Natural killer cell (primary cell): ENCODE measurements at regions not wholly inside any gene's neighbourhood (a gene's known extent, or its start where the extent isn't known, plus 50 kb on each side); places are given as distances from the start of the nearest gene placed in this dataset.
"Not testable (repeated sequence)": the region's sequence is repeated elsewhere in the genome, so short reads cannot be mapped to it uniquely, and the experiment has no call there.

Experiments used
- ATAC-seq, 3 donors: fragments of 150-1000 bp in 2 of 3; fragments of 200-7000 bp in 1 of 3; cut with Tn5 transposase; 1 replicate in 1 of 3; 2 replicates in 2 of 3; pipeline ENCODE4 v1.10.0; 2021; ENCODE audit warnings: mild to moderate bottlenecking in 2 of 3, moderate library complexity in 2 of 3
- DNase-seq, 2 donors: peaks; one replicate each; pipeline versions ENCODE4 v3.0.0 to v3.0.0-alpha.2; 2013 to 2021; ENCODE audit warnings: mixed read lengths in 1 of 2
- H3K27ac ChIP-seq: one replicate; pipeline ENCODE4 v1.5.1; 2013; ENCODE audit warnings: mild to moderate bottlenecking, low read length
- H3K27me3 ChIP-seq: one replicate; pipeline ENCODE4 v1.6.1; 2013; ENCODE audit warnings: low read length; ENCODE audit not compliant: control insufficient read depth, insufficient read depth
- H3K36me3 ChIP-seq: one replicate; pipeline ENCODE4 v1.6.1; 2013; ENCODE audit warnings: low read length; ENCODE audit not compliant: control insufficient read depth, insufficient read depth
- H3K4me1 ChIP-seq: one replicate; pipeline ENCODE4 v1.6.1; 2013; ENCODE audit warnings: low read length; ENCODE audit not compliant: control insufficient read depth, insufficient read depth
- H3K4me3 ChIP-seq: one replicate; pipeline ENCODE4 v1.5.1; 2013; ENCODE audit warnings: low read length
- H3K9me3 ChIP-seq: one replicate; pipeline ENCODE4 v1.6.1; 2013; ENCODE audit warnings: low read length; ENCODE audit not compliant: control insufficient read depth, insufficient read depth
- H3K27ac Mint-ChIP-seq, 2 donors: one replicate each; pipeline ENCODE4 v1.8.0; 2022; ENCODE audit warnings: mild to moderate bottlenecking in 2 of 2, mixed read lengths in 2 of 2, moderate library complexity in 1 of 2
- H3K27me3 Mint-ChIP-seq, 2 donors: one replicate each; pipeline ENCODE4 v1.8.0; 2022; ENCODE audit warnings: low read depth in 2 of 2, mixed read lengths in 2 of 2
- H3K36me3 Mint-ChIP-seq: one replicate; pipeline ENCODE4 v1.8.0; 2022; ENCODE audit warnings: mixed read lengths
- H3K4me1 Mint-ChIP-seq, 2 donors: one replicate each; pipeline ENCODE4 v1.8.0; 2022; ENCODE audit warnings: mixed read lengths in 2 of 2
- H3K4me3 Mint-ChIP-seq: one replicate; pipeline ENCODE4 v1.8.0; 2022; ENCODE audit warnings: mild to moderate bottlenecking, moderate library complexity, mixed read lengths
- H3K9me3 Mint-ChIP-seq, 2 donors: one replicate each; pipeline ENCODE4 v1.8.0; 2022; ENCODE audit warnings: mixed read lengths in 2 of 2
- CTCF ChIP-seq: fragments of 200-600 bp; IDR thresholded peaks from one replicate; pipeline ENCODE4 v1.8.0; 2022; ENCODE audit warnings: antibody characterized with exemption
- WGBS: methylation state at CpG from one replicate; pipeline ENCODE4 v1.1.7; 2013; ENCODE audit warnings: missing lambda C conversion rate; ENCODE audit not compliant: insufficient coverage; 5-methylcytosine and 5-hydroxymethylcytosine counted together
- intact Hi-C: fragments of 100-400 bp; cut with micrococcal nuclease; formaldehyde crosslinking; loops from one replicate; pipeline ENCODE4 v1.14.2; 2022

GRCh38 chr21:9755611-9756010, 765.8 kb upstream of the TPTE start:
- Histone ChIP-seq H3K4me3 (no peak overlapping the region), H3K27ac (no peak overlapping the region), H3K9me3 (peaks cover 49% of the 10 kb centered on the region), H3K27me3 (no peaks in the 10 kb centered on the region), H3K36me3 (no peaks in the 10 kb centered on the region), H3K4me1 (no peaks in the 10 kb centered on the region)
- Mint-ChIP-seq H3K4me1 (no peaks in the 10 kb centered on the region), H3K27me3 (no peaks in the 10 kb centered on the region), H3K27ac (no peak overlapping the region), H3K9me3 (peaks cover 0 to 2% of the 10 kb centered on the region in 2 donors), H3K36me3 (no peaks in the 10 kb centered on the region), H3K4me3 (no peak overlapping the region)
- 68% methylated on average over 6 of the region's 7 CpGs for WGBS
- intact Hi-C loops: no loop called here
- ATAC-seq: no peak
- DNase-seq: no peak
- TF ChIP-seq CTCF: no peak

GRCh38 chr21:9756677-9757076, 764.7 kb upstream of the TPTE start:
- ATAC-seq: no peak
- Histone ChIP-seq H3K4me3 (no peak overlapping the region), H3K4me1 (no peaks in the 10 kb centered on the region), H3K9me3 (peaks cover 39% of the 10 kb centered on the region), H3K27ac (no peak overlapping the region), H3K27me3 (no peaks in the 10 kb centered on the region), H3K36me3 (no peaks in the 10 kb centered on the region)
- Mint-ChIP-seq H3K36me3 (no peaks in the 10 kb centered on the region), H3K4me1 (no peaks in the 10 kb centered on the region), H3K27ac (no peak overlapping the region), H3K9me3 (peaks cover 0 to 2% of the 10 kb centered on the region in 2 donors), H3K4me3 (no peak overlapping the region), H3K27me3 (no peaks in the 10 kb centered on the region)
- intact Hi-C loops: no loop called here
- TF ChIP-seq CTCF: no peak
- 66% methylated on average over 9 of the region's 9 CpGs for WGBS
- no peak for DNase-seq

GRCh38 chr21:9757118-9757517, 764.3 kb upstream of the TPTE start:
- ATAC-seq, H3K27ac ChIP-seq, H3K27me3 Mint-ChIP-seq, intact Hi-C loops, H3K4me1 ChIP-seq, DNase-seq, H3K9me3 Mint-ChIP-seq, H3K4me1 Mint-ChIP-seq, H3K27me3 ChIP-seq, H3K4me3 Mint-ChIP-seq, H3K4me3 ChIP-seq, H3K36me3 ChIP-seq, H3K36me3 Mint-ChIP-seq, H3K27ac Mint-ChIP-seq: not testable (repeated sequence)
- peaks cover 34% of the 10 kb centered on the region for H3K9me3 ChIP-seq
- 59% methylated on average over 7 of the region's 9 CpGs for WGBS

- H3K27ac Mint-ChIP-seq, H3K27me3 Mint-ChIP-seq, ATAC-seq, H3K4me1 Mint-ChIP-seq, H3K9me3 Mint-ChIP-seq, H3K4me1 ChIP-seq, DNase-seq, H3K27ac ChIP-seq, H3K36me3 ChIP-seq, H3K27me3 ChIP-seq, H3K4me3 ChIP-seq, H3K4me3 Mint-ChIP-seq, H3K36me3 Mint-ChIP-seq, intact Hi-C loops: not testable (repeated sequence)
- WGBS: 82% methylated on average over 9 of the region's 9 CpGs
- peaks cover 31% of the 10 kb centered on the region for H3K9me3 ChIP-seq
Observed at GRCh38 chr21:9757572-9757971, 763.8 kb upstream of the TPTE start.

- no peak for TF ChIP-seq CTCF
- Histone ChIP-seq H3K9me3 (peaks cover 28% of the 10 kb centered on the region), H3K4me1 (no peaks in the 10 kb centered on the region), H3K27me3 (no peaks in the 10 kb centered on the region), H3K27ac (no peak overlapping the region), H3K36me3 (no peaks in the 10 kb centered on the region), H3K4me3 (no peak overlapping the region)
- Mint-ChIP-seq H3K36me3 (no peaks in the 10 kb centered on the region), H3K9me3 (peaks cover 0 to 2% of the 10 kb centered on the region in 2 donors), H3K27ac (no peak overlapping the region), H3K27me3 (no peaks in the 10 kb centered on the region), H3K4me1 (no peaks in the 10 kb centered on the region), H3K4me3 (no peak overlapping the region)
- no peak for DNase-seq
- intact Hi-C loops: no loop called here
- WGBS: 62% methylated on average over 6 of the region's 6 CpGs
- no peak for ATAC-seq
Observed at GRCh38 chr21:9758141-9758540, 763.2 kb upstream of the TPTE start.
